Colonic mucosa (tissue), 4 donors: ENCODE measurements at regions not wholly inside any gene's neighbourhood (a gene's known extent, or its start where the extent isn't known, plus 50 kb on each side); places are given as distances from the start of the nearest gene placed in this dataset.

Experiments used
- DNase-seq: peaks from one replicate; pipeline ENCODE4 v3.0.0-alpha.2; 2020
- H3K27ac ChIP-seq: fragments of 200-600 bp; one replicate; pipeline ENCODE4 v1.8.0; 2021
- H3K27me3 ChIP-seq: fragments of 200-600 bp; one replicate; pipeline ENCODE4 v1.8.0; 2021
- H3K36me3 ChIP-seq: fragments of 200-600 bp; one replicate; pipeline ENCODE4 v1.8.0; 2021
- H3K4me1 ChIP-seq: fragments of 200-600 bp; one replicate; pipeline ENCODE4 v1.8.0; 2021; ENCODE audit warnings: mild to moderate bottlenecking
- H3K4me3 ChIP-seq: fragments of 200-600 bp; one replicate; pipeline ENCODE4 v1.8.0; 2021
- H3K9ac ChIP-seq, 2 donors: one replicate each; pipeline ENCODE4 v1.7.0; 2013; ENCODE audit warnings: control low read depth in 2 of 2, low read depth in 2 of 2, low read length in 2 of 2
- H3K9me3 ChIP-seq: fragments of 200-600 bp; one replicate; pipeline ENCODE4 v1.8.0; 2021
- intact Hi-C: fragments of 100-400 bp; cut with DNase I; formaldehyde crosslinking; loops from one replicate; pipeline ENCODE4 v1.14.1; 2022
- TF ChIP-seq, protein P1 (sequence below): fragments of 200-600 bp; IDR thresholded peaks from one replicate; pipeline ENCODE4 v1.8.0; 2022; ENCODE audit warnings: antibody characterized with exemption, mild to moderate bottlenecking
- donor health status: healthy.
- donor health status: DM: no; HTN: no; CAD: no.
- donor health status: DM: no; HTN: no; CAD: no.

DNA sequence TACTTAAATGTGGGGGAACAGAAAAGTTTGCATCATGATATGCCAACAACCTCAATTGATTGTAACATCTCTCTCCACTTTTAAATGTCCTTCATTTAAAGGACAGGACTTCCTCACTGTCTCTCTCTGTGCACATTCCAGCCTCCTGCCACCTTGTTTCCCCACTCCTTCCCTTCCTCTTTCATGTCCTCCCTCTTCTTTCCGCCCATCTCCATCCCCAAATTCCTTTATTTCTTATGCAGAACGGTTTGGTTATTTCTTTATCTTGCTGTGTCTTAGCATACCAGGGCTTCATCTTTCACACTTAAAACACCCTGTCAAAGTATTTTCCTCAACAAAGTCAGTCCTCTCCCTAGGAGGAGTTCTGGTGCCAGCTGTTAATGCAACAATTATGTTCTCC lies 293.8 kb downstream of the NXPE2 start:
- Histone ChIP-seq H3K36me3 (no peaks in the 10 kb centered on the region), H3K27ac (no peak overlapping the region), H3K4me1 (no peaks in the 10 kb centered on the region), H3K27me3 (no peaks in the 10 kb centered on the region), H3K4me3 (no peak overlapping the region), H3K9me3 (no peaks in the 10 kb centered on the region), H3K9ac (no peak overlapping the region)
- DNase-seq: no peak
- TF ChIP-seq, protein P1, sequence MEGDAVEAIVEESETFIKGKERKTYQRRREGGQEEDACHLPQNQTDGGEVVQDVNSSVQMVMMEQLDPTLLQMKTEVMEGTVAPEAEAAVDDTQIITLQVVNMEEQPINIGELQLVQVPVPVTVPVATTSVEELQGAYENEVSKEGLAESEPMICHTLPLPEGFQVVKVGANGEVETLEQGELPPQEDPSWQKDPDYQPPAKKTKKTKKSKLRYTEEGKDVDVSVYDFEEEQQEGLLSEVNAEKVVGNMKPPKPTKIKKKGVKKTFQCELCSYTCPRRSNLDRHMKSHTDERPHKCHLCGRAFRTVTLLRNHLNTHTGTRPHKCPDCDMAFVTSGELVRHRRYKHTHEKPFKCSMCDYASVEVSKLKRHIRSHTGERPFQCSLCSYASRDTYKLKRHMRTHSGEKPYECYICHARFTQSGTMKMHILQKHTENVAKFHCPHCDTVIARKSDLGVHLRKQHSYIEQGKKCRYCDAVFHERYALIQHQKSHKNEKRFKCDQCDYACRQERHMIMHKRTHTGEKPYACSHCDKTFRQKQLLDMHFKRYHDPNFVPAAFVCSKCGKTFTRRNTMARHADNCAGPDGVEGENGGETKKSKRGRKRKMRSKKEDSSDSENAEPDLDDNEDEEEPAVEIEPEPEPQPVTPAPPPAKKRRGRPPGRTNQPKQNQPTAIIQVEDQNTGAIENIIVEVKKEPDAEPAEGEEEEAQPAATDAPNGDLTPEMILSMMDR: no peak
- intact Hi-C loops: no loop called here

DNA sequence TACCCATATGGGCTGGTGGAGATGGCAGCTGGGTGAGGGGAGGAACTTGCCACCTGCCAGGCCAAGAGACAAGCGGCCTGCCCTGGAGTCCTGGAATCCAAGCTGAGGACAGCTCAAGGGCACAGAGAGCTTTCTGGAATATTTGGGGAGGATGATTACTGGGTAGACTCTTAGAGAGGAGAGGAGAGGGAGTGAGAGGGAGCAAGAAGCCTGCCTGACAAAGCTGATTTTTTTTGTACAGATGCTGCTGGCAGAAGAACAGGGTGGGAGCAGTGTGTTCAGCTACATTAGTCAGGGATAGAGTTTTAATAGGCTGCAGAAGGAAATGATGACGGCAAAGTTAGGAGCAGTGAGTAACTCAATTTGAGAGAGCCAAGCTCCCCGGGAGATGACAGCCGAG lies 299.3 kb downstream of the NXPE2 start:
- intact Hi-C loops: no loop called here

DNA sequence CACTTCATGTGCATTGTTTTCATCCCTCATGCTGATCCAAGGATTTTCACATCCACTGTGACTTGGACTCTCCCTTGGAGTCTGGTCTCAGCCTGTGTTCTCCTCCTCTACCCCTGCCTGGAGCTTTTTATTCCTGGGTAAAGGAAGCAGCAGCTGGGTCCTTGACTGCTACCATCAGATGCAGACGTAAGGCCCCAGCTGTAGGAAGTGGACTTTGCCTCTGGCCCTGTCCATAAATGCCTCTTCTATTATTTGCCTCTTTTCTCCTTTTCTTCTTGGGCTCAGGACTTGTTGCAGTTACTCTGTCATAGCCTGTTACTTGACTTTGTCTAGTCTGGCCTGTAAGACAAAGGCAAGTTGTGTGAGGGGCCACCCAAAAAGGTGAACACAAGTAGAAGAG lies 303.8 kb downstream of the NXPE2 start:
- Histone ChIP-seq H3K27me3 (no peaks in the 10 kb centered on the region), H3K27ac (no peak overlapping the region), H3K36me3 (no peaks in the 10 kb centered on the region), H3K4me3 (no peak overlapping the region), H3K4me1 (no peaks in the 10 kb centered on the region), H3K9me3 (no peaks in the 10 kb centered on the region), H3K9ac (no peak overlapping the region)
- TF ChIP-seq, protein P1: no peak
- DNase-seq: no peak
- intact Hi-C loops: no loop called here

More for the DNA sequence above, 299.3 kb downstream of the NXPE2 start:
- TF ChIP-seq, protein P1: no peak
- no peak for DNase-seq
- no peaks in the 10 kb centered on the region for H3K4me1 ChIP-seq
- H3K36me3 ChIP-seq: no peaks in the 10 kb centered on the region
- no peak overlapping the region for H3K4me3 ChIP-seq
- no peak overlapping the region for H3K27ac ChIP-seq
- no peaks in the 10 kb centered on the region for H3K27me3 ChIP-seq
- no peak overlapping the region for H3K9ac ChIP-seq
- H3K9me3 ChIP-seq: no peaks in the 10 kb centered on the region

DNA sequence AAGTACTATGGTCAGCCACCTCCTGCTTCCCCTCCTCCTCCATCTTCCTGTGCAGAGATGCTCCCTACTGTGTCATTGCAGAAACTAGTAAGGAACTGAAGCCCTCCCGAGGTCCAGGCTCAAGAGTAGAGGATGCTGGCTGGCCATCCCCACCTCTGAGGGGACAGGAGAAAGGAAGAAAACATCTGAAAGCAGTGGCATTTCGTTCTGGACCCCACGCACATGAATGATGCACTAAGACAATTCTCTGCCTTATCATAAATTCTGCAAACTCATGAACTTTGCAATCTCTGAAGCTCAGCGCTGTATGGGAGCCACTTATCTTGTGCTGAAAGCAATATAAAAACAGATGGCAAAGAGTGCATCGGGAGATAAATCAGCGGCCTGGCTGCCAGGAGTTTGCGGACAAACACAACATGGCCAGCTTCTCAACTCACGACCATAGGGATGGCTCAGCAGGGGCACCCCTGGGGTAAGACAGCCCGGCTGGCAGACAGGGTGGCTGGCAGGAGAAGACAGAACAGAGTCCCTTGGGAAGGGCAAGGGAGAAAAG lies 306.4 kb downstream of the NXPE2 start:
- Histone ChIP-seq H3K9me3 (no peaks in the 10 kb centered on the region), H3K36me3 (no peaks in the 10 kb centered on the region), H3K27me3 (no peaks in the 10 kb centered on the region), H3K4me3 (no peak overlapping the region), H3K9ac (no peak overlapping the region), H3K4me1 (no peaks in the 10 kb centered on the region), H3K27ac (no peak overlapping the region)
- TF ChIP-seq, protein P1: no peak
- intact Hi-C loops: no loop called here
- no peak for DNase-seq

DNA sequence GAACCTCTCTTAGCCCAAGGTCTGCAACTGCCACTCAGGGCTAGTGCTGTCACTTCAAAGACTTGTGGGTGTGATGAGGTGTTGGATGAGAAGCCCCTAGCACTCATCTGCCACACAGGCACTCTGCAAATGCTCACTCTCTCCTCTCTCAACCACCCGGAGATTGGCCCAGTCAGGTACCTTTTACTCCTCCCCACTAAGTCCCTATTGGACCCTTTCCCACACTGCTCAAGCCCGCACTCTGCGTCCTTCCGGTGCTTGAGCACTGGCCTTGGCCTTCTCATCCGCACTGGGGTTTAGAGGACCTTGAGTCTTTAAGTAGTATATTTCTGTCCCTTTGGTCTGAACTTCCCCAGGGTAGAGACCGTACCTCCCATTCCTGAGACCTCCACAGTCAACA lies 308.0 kb downstream of the NXPE2 start:
- Histone ChIP-seq H3K27ac (no peak overlapping the region), H3K36me3 (no peaks in the 10 kb centered on the region), H3K4me3 (no peak overlapping the region), H3K9me3 (no peaks in the 10 kb centered on the region), H3K27me3 (no peaks in the 10 kb centered on the region), H3K9ac (no peak overlapping the region), H3K4me1 (no peaks in the 10 kb centered on the region)
- TF ChIP-seq, protein P1: no peak
- no peak for DNase-seq
- intact Hi-C loops: no loop called here
